C4-2B (cell line): ENCODE measurements at regions not wholly inside any gene's neighbourhood (a gene's known extent, or its start where the extent isn't known, plus 50 kb on each side); places are given as distances from the start of the nearest gene placed in this dataset.

ENCODE experiments used
- H3K27ac ChIP-seq: fragments of 450-650 bp; 2 replicates; pipeline ENCODE4 v1.5.1; 2017
- CTCF ChIP-seq: fragments of 450-650 bp; conservative IDR thresholded peaks from 2 replicates; pipeline ENCODE4 v1.5.1; 2017; ENCODE audit warnings: mild to moderate bottlenecking
- ZFX ChIP-seq: fragments of 450-650 bp; IDR thresholded peaks from 2 replicates; pipeline ENCODE4 v1.6.1; 2017

GRCh38 chr6:163786995-163787671, 372.6 kb downstream of the QKI start:
- no peak for TF ChIP-seq ZFX
- no peak overlapping the region for H3K27ac ChIP-seq

- no peak for TF ChIP-seq ZFX
- no peak for TF ChIP-seq CTCF
- H3K27ac ChIP-seq: no peak overlapping the region
Measured at GRCh38 chr6:163782436-163783003, 368.0 kb downstream of the QKI start.

- H3K27ac ChIP-seq: no peak overlapping the region
Measured at GRCh38 chr6:163780994-163781393, 366.5 kb downstream of the QKI start.

GRCh38 chr6:163779727-163780284, 365.3 kb downstream of the QKI start:
- TF ChIP-seq CTCF: no peak
- TF ChIP-seq ZFX: no peak

More at GRCh38 chr6:163780994-163781393, 366.5 kb downstream of the QKI start:
- TF ChIP-seq ZFX (no peak), CTCF (no peak)

GRCh38 chr6:163777716-163778115, 363.2 kb downstream of the QKI start:
- no peak for TF ChIP-seq ZFX
- no peak for TF ChIP-seq CTCF
- no peak overlapping the region for H3K27ac ChIP-seq

More at GRCh38 chr6:163779727-163780284, 365.3 kb downstream of the QKI start:
- H3K27ac ChIP-seq: no peak overlapping the region

GRCh38 chr6:163776906-163777686, 362.6 kb downstream of the QKI start:
- H3K27ac ChIP-seq: no peak overlapping the region
- no peak for TF ChIP-seq ZFX
- no peak for TF ChIP-seq CTCF

- H3K27ac ChIP-seq: no peak overlapping the region
- TF ChIP-seq ZFX (no peak), CTCF (no peak)
Measured at GRCh38 chr6:163776196-163776905, 361.8 kb downstream of the QKI start.
